Neural progenitor cell (in vitro differentiated cells): ENCODE measurements at regions not wholly inside any gene's neighbourhood (a gene's known extent, or its start where the extent isn't known, plus 50 kb on each side); places are given as distances from the start of the nearest gene placed in this dataset.

Source experiments
- EZH2 ChIP-seq: fragments of 200-600 bp; sonication (generic); IDR thresholded peaks from 2 replicates; pipeline ENCODE4 v1.6.1; 2017; ENCODE audit warnings: antibody characterized with exemption, mild to moderate bottlenecking, moderate library complexity
- TF ChIP-seq, protein P1 (sequence below): fragments of 200-600 bp; sonication (generic); IDR thresholded peaks from 2 replicates; pipeline ENCODE4 v1.5.1; 2017; ENCODE audit warnings: antibody characterized with exemption, mild to moderate bottlenecking

DNA sequence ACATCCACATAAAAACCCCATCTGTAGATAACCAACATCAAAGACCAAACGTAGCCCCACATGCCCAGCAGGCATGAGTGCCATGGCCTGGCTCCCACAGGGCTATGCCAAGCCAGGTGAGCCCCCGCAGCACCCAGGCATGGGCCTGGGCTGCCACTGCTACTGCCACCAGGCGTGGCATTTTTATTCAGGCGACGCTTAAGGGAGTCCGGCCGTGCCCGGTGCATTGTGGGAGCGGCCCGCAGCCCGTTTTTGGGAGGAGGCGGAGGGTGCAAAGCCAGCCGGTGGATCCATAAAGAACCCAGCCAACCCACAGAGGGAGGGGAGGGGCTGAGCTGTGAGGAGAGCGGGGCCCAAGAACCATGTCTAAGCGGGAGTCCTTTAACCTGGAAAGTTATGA is 83.6 kb downstream of the XIST start:
- TF ChIP-seq EZH2 = no peak
- TF ChIP-seq, protein P1, sequence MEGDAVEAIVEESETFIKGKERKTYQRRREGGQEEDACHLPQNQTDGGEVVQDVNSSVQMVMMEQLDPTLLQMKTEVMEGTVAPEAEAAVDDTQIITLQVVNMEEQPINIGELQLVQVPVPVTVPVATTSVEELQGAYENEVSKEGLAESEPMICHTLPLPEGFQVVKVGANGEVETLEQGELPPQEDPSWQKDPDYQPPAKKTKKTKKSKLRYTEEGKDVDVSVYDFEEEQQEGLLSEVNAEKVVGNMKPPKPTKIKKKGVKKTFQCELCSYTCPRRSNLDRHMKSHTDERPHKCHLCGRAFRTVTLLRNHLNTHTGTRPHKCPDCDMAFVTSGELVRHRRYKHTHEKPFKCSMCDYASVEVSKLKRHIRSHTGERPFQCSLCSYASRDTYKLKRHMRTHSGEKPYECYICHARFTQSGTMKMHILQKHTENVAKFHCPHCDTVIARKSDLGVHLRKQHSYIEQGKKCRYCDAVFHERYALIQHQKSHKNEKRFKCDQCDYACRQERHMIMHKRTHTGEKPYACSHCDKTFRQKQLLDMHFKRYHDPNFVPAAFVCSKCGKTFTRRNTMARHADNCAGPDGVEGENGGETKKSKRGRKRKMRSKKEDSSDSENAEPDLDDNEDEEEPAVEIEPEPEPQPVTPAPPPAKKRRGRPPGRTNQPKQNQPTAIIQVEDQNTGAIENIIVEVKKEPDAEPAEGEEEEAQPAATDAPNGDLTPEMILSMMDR = no peak
